GM19351 (cell line): ENCODE measurements at regions not wholly inside any gene's neighbourhood (a gene's known extent, or its start where the extent isn't known, plus 50 kb on each side); places are given as distances from the start of the nearest gene placed in this dataset.
"Not testable (repeated sequence)": the region's sequence is repeated elsewhere in the genome, so short reads cannot be mapped to it uniquely, and the experiment has no call there.

ENCODE experiments used
- ATAC-seq: cut with Tn5 transposase; IDR thresholded peaks from one replicate; pipeline ENCODE4 v1.9.1; 2021; ENCODE audit warnings: mild to moderate bottlenecking, moderate library complexity; ENCODE audit not compliant: unreplicated experiment

DNA sequence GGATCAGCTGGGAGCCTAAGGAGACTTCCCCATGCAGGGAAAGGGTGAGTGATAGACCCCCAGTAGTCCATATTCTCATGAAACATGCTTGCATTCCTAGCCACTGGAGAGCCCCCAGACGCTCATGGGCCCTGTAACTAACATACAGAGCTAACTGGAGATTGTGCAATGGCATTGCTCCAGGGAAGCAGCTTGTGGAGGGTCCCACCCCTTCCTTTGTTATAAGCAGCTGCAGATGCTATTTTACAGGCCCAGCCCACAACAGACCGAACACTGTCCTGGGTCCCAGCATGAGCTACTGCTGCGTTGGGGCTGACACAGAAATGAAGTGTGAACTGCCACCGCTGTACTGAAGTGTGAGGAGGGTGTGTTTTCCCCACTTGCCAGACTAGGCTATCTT is 1465.7 kb upstream of the DIAPH2 start:
- no peak for ATAC-seq

DNA sequence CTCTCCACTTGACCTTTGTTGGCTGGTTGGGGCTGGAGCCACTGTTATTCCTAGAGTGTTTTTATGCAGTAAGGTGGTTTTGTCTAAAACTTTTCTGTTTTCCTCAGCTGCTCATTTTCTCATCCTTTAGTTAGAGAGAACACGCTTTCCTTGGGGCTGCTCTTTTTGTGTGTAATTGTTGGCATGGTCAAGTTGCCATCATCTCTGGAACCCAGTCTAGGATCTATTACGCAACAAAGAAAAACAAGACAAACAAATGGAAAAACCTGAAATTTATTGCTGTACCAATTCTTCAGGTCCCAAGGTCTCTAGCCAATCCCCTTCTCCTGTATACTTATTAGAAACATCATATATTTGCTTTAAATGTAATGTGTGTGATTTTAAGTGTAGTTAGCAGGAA is 1436.3 kb upstream of the DIAPH2 start:
- no peak for ATAC-seq

DNA sequence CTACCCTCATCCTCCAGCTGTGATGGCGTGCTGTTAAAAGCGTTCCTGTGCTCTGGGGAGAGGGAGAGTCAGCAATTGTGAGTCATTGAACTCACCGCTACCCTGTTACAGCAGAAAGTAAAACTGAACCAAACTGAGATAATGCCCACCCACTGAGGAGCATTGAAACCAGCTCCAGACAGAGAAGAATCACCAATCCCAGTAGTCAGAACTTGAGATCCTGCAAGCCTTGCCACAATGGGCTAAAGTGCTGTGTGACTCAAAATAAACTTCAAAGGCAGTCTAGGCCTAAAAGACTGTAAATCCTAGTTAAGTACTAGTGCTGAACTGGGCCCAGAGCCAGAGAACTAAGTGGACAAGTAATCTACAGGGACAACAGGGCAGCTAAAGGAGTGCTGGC is 1394.2 kb upstream of the DIAPH2 start:
- ATAC-seq: no peak

DNA sequence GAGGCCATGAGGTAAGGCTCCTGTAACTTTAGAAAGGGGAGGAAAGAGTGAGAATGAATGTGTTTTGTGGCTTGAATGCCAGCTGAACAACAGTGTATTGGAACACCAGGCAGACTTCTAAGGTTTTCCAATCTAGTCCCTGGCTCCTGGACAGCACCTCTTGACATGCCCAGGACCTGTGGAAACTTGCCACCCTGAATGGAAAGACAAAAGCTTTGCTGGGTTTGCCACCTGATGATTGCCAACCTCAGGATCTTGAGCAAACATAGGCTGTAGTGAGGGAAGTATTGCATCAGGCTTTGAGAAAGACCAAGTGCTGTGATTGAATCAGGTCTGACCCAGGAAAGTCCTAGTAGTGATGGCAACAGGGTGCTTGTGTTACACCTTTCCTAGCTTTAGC is 1393.1 kb upstream of the DIAPH2 start:
- no peak for ATAC-seq

DNA sequence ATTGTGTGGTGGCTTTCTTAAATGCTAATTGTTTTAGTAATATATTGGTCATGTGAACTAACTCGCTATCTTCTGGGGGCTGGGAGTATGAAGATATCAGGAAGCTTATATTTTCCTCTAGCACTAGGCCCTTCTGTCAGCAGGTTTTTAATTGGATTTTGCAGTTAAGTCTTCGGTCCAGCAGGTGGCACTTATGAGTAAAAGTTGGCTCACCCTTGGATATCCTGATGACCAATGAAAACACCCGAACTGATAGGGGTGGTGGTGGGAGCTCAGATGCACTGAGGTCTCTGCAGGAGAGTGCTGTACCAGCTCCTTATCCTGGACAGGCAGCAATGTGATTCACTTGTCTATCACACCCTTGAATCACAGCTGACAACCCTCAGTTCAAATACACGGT is 1365.8 kb upstream of the DIAPH2 start:
- ATAC-seq: peak; percentile 84

DNA sequence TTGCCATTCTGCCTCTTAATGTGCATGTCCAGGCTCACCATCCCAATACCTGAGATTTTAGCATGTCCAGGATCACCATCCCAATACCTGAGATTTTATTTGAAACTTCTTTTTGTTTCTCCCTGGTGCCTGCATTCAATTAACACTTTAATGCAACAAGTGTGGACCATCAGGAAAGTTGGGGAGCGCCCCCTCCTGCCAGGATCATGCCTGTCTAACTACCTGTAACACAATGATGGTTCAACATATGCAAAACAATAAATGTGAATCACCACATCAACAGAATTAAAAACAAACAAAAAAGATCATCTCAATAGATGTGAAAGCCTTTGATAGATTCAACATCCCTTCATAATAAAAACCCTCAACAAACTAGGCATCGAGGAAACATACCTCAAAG is 1359.5 kb upstream of the DIAPH2 start:
- no peak for ATAC-seq

DNA sequence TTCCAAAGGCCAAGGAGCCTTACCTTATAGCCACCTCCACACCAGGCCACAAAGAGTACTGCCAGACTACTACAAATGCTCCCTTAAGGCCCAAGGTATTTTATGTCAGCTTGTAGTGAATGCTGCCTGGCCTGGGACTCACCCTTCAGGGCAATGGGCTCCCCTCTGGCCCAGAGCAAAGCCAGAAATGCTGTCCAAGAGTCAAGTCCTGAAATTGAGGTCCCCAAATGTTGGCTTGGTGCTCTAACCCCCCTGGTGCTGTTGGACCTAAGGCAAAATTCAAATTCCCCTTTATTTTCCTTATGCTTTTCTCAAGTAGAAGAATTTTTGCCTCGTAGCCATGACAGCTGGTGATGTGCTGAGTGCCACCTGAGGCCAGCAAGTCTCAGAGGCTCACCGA is 1354.3 kb upstream of the DIAPH2 start:
- no peak for ATAC-seq

DNA sequence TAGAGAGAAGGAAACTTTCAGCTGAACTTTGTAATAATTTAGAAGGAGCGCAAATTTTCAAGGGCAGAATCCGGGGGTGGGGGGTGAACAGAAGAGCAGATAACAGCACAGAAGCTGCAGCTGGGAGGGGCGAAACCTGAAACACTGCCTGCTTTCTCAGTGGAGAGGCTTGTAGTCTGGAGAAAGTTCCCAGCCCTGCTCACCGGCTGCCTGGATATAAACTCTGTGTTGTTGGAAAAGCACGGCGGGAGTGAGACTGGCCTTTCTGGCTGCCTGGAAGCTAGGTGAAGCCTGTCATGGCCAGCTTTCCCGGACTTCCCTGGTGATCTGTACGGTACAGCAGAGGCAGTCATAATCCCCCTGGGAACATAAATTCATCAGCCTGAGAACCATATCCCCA is 1352.1 kb upstream of the DIAPH2 start:
- no peak for ATAC-seq

DNA sequence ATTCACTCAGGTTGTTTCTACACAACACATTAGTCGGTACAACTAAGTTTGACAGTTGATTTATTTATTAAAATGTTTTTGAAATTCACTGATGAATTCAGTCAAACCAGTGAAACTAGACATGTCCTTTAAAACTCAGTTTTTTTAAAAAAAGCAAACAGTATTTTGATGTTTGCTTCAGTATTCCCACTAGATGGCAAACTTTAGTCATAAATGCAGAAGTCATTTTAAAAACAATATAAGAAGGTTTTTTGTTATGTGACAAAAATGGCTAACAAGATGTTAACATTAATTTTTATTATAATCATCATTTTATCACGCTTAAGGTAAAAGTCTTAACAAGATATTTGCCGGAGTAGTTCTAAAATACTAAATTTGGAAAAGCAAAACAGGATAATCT is 1337.8 kb upstream of the DIAPH2 start:
- no peak for ATAC-seq

DNA sequence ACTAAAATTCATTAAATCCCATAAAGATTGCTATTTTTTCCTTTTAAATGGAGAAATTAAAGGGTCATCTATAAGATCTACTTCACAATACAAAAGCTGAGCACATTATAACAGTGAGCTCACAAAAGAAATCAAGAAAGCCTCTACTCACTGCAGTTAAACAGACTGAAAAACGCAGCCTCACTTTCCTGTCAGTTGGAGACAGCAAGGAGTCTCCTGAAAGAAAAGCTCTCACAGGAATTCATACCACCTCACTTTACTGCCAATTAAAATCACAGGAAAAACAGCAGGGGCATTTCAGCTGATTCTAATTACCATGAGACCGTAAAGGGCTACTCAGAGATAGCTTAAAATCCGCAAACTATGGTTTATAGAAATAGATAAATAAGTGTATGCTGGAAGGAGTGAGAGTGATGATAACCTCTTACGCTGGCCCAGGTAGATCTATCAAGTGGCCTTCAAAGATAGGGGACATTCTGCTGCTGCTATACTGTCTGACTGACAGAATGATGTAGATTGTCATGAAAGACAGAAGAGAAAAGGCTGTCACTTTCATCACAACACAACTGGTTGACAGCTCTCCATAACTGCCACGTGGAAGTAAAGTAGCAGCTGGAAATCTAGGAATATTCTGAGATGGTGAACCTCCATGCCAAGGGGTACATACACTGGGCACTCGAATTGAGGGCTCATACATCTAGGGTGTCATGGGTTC is 1333.7 kb upstream of the DIAPH2 start:
- no peak for ATAC-seq

DNA sequence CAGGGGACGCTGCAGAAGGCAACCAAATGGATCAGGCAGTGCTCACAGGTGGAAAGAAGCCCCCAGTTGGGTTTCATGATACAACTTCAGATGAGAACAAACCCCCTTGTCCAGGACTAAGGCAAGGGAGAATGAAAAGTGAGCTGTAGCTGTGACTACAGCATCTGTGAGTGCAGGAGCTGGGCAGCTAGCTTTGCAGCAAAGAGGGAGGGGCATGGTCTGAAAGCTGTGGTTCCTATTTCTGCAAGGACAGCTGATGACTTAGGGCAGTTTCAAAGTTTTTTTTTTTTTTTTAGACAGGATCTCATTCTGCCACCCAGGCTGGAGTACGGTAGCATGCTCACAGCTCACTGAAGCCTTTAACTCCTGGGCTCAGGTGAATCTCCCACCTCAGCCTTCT is 1317.4 kb upstream of the DIAPH2 start:
- ATAC-seq: no peak

DNA sequence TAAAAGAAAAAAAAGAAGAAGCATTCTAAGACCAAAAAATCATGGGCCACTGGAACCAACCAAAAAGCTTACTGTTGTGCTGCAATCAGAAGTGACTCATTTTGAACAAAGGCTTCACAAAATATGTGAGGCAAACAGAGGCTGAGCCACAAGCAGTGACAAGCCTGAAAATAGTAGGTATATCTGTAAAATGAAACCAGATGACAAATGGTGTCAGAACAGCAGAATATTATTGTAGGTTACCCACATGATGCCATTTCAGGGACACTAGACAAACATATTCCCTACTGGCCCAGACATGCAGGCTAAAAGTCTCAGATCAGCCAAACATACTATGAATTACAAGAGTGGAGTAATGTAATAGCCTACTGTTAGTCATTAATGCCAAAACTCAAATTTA is 1301.8 kb upstream of the DIAPH2 start:
- ATAC-seq: no peak

DNA sequence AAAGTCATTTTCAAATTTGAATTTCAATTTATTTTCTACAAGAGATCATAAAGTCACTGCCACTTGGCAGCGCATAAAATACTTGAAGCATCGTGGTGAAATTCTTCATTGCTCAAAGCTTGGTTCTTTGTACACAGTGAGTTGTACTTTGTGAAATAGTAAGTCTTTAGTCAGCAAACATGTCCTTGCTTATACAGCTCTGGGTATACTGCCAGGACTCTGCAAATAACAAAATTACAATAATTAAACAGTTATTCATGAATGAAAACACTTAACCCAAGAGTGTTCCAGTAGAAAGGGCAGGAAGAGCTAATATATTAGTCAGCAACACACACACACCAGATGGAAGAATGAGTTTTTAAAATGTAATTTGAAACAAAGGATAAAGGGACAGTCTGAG is 1300.9 kb upstream of the DIAPH2 start:
- ATAC-seq: no peak

DNA sequence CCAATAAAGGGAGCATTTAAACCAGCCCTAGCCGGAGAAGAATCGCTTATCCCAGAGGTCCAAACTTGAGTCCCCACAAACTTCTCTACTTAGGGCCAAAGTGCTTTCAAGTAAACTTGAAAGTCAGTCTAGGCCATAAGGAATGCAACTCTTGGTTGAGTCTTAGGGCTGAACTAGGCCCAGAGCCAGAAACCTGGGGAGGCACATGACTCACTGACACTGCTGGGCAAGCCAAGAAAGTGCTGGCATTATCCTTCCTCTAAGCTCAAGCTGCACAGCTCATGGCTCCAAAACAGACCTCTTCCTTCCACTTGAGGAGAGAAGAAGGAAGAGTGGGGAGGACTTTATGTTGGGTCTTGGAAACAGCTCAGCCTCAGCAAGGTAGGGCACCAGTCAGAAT is 1257.3 kb upstream of the DIAPH2 start:
- ATAC-seq: no peak

DNA sequence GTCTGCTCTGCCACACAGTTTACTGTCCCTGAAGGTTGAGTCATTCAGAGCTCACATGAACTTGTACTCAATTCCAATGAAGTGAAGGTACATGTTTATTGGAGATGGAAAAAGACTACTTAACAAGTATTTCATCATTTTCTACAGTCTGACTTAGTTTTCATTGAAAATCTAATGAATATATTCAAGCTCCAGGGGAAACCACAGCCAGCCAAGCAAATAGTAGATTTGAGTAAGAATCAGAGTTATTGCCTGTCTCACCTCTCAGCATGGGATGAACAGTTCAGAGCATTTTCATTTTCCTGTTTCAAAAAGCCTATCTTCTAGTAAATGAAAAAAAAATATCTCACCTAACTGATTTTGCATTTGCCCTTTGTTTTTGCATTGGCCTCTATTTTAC is 1249.4 kb upstream of the DIAPH2 start:
- no peak for ATAC-seq

DNA sequence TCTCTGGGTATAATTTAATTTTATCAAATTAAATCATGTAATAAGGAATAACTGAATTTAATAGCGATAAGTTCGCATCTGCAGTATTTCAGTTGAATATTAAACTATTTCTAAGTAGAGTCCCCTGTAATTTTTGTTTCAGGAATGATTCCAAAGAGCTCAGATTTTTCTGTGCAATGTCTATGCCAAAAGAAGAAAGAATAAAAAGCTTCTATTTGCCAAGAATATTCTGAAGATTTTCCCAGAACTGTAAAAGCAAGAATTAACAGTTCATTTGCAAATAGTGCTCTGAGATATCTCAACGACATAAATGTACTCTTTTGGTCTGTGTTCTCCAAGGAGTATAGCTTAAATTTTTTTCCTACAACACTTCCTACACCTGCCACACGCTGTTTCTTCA is 1242.8 kb upstream of the DIAPH2 start:
- ATAC-seq: no peak

DNA sequence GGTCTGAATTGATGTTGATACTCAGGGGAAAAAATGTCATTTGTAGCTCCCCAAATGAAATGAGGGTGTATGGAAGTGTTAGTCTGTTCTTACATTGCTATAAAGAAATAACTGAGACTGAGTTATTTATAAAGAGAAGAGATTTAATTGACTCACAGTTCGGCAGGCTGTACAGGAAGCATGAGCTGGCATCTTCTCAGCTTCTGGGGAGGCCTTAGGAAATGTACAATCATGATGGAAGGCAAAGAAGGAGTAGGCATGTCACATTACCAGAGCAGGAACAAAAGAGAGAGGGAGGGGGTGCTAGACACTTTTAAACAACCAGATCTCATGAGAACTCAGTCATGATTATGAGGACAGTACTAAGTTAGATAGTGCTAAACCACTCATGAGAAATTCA is 1199.9 kb upstream of the DIAPH2 start:
- ATAC-seq: no peak

DNA sequence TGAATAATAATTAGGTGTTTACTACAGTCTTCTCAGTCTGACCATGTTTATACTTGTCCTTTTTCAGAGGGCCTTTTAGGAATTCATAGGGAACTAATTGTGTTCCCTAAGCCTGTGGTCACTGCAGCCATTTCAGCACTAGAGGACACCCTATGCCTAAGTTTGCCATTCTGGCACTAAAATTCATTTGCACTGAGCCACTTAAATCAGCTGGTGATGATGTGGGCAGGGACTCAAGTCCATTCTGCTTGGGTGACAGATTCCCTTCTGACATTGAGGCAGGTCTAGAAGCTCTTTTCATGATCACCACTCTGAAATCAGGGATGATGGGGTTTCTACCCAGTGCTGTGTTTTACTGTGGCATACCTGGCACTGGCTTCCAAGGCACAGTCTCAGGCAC is 1178.9 kb upstream of the DIAPH2 start:
- ATAC-seq: no peak

DNA sequence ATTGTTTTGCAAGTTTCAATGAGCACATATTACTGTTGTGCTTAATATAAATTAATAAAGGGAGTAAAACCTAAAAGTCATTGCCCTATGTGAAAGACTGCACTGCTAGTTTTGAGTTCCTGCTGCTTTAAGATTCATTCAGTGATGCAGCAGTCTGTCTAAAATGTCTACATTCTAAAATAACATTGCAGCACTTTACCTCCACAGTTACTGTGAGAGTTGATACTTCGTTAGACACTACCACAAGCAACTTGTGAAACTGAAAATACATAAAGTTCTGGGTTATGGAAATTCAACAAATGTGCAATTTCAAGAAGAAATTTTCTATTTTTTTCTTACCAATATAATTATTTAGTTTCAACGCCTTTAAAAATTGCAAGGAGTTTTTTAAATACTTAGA is 1175.2 kb upstream of the DIAPH2 start:
- no peak for ATAC-seq

DNA sequence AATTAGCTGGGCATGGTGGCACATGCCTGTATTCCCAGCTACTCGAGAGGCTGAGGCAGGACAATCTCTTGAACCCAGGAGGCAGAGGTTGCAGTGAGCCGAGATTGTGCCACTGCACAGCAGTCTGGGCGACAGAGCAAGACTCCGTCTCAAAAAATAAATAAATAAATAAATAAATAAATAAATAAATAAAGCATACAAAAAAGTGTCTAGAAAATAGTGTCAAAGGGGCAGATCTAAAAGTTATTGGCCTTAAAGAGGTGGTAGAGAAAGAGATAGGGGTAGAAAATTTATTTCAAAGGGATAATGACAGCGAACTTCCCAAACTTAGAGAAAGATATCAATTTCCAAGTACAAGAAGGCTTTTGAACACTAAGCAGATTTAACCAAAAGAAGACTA is 1160.6 kb upstream of the DIAPH2 start:
- ATAC-seq: not testable (repeated sequence)

DNA sequence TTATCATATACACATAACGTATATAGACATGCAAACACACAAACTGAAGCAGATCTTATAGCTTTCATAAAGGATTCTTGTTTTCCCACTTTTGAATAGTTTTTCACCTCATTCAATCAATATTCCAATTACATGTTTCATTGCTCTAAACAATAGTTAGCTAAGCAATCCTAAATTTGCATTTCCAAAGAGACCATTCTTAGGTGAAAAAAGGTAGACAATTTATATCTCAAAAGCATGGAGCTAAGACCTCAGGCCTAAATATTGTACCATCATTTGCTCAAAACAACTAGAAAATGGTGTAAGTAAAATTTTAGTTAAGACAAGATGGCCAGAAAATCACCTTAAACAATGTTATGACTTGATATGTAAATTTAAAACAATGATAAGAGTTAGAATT is 1148.5 kb upstream of the DIAPH2 start:
- no peak for ATAC-seq

DNA sequence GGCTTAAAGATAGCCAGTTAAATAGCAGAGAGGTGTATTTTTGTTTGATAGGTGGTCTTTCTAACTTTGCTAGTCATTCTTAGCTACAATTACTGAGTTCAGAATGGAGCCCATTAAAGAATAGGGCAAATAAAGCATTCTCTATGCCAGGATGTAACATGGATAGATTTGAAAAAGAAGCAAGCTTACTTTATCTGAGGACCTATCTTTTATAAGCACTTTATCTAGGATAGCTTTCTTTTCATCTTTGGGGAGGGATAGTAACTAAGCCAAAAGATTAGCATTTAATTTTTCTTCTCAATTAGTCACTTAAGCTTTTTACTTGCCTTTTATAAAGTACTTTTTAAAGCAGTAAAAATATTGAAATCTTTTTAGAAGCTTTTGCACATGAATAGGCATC is 1148.0 kb upstream of the DIAPH2 start:
- no peak for ATAC-seq

DNA sequence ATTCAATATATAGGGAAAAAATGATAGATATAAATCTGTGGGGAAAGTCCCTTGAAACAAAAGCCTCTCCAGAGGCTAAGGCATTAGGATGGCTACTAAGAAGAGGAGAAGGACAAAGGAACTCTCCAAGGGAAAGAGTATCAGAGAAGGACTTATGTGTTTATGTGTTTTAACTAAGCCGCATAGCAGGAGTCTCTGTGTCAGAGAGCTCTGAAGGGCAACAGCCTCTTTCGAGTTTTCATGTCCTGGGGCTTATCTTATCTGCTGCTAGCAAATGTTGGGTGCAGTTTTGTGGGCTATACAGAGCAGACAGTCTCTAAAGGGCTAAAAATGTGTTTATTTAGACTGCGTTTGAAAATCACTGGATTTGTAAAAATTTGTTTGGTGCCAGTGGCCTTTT is 1145.6 kb upstream of the DIAPH2 start:
- no peak for ATAC-seq
